HG02798 (cell line): ENCODE measurements at regions not wholly inside any gene's neighbourhood (a gene's known extent, or its start where the extent isn't known, plus 50 kb on each side); places are given as distances from the start of the nearest gene placed in this dataset.
A peak's percentile ranks its signal among the peaks of the same experiment; 100 is the strongest.

ENCODE experiments used
- ATAC-seq: cut with Tn5 transposase; IDR thresholded peaks from one replicate; pipeline ENCODE4 v1.9.1; 2021; ENCODE audit warnings: mild to moderate bottlenecking; ENCODE audit not compliant: unreplicated experiment, poor library complexity

DNA sequence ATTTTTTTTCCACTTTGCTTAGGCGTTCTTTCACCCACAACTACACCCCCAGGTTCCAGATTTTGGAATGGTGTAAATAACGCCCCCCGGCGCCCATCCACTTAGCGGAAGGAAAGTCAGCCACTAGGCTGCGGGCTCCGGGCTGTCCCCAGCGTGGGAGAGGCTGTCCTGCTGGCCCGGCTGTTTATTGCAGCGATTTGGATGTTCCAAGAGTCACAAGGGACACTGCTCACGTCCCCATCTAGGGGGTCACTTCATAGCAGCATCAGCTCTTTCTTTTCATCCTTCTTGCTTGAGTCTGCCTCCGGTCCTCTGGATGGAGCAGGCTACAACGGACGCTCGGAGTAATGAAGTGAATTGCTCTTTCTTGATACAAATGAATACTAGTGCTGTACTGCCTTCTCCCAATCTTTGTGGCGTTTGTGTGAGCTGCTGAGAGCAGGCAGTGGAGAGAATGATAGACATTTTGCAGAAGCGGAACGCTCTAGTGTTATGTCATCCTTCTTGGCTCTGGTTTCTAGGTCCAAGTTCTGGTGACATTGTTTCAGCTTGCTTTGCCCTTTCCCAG is 50.7 kb upstream of the PAIP2B start:
- peak; percentile 27 for ATAC-seq

DNA sequence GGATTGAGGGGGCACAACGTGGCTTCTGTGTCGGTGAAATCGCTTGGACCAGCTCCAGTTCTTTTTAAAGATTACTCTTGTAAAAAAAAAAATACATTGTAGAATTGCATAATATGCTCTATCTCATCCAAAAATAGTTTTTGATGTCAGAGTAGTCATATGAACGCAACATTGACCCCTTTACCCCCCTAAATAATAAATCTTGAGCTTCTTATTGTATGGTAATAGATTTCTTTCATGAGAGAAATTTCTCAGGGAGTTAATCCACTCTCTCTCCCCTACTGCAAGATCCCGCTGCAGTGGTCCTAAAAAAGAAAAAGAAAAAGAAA is 50.2 kb upstream of the PAIP2B start:
- no peak for ATAC-seq

- peak; percentile 99 for ATAC-seq
Measured at GRCh38 chr2:71276311-71277146, 49.6 kb upstream of the PAIP2B start.
